Activated naive CD8-positive, alpha-beta T cell (primary cell): ENCODE measurements at regions not wholly inside any gene's neighbourhood (a gene's known extent, or its start where the extent isn't known, plus 50 kb on each side); places are given as distances from the start of the nearest gene placed in this dataset.

ENCODE experiments used
- H3K27ac Mint-ChIP-seq: one replicate; pipeline ENCODE4 v1.8.0; 2021; ENCODE audit warnings: mixed read lengths
- H3K27me3 Mint-ChIP-seq: one replicate; pipeline ENCODE4 v1.8.0; 2021; ENCODE audit warnings: mixed read lengths
- H3K36me3 Mint-ChIP-seq: one replicate; pipeline ENCODE4 v1.8.0; 2021; ENCODE audit warnings: mixed read lengths
- H3K4me1 Mint-ChIP-seq: one replicate; pipeline ENCODE4 v1.8.0; 2021; ENCODE audit warnings: low read depth, mixed read lengths
- H3K4me3 Mint-ChIP-seq: one replicate; pipeline ENCODE4 v1.8.0; 2021; ENCODE audit warnings: mild to moderate bottlenecking, mixed read lengths
- H3K9me3 Mint-ChIP-seq: one replicate; pipeline ENCODE4 v1.8.0; 2021; ENCODE audit warnings: low read depth, mixed read lengths

DNA sequence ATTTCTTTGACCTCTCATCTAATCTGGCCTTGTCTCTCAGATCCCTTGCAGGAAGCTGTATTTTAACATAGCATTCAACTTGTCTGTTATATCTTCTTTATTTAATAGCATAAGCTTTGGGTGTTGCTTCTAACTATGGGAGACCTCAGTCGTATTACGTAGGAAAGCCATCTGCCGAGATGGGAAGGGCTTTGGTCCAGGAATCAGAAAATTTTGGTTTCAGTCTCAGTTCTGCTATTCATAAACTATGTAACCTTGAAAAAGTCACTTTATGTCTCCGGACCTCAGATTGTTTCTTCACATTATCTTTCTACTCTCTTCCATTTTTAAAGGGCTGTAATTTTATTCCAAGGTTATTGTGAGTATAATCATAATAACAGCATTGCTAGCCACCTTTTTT lies 297.7 kb downstream of the SATB2 start:
- H3K36me3 Mint-ChIP-seq: no peaks in the 10 kb centered on the region
- no peak overlapping the region for H3K4me3 Mint-ChIP-seq
- peaks cover 11% of the 10 kb centered on the region for H3K9me3 Mint-ChIP-seq
- H3K27ac Mint-ChIP-seq: no peak overlapping the region
- H3K27me3 Mint-ChIP-seq: no peaks in the 10 kb centered on the region
- no peaks in the 10 kb centered on the region for H3K4me1 Mint-ChIP-seq

DNA sequence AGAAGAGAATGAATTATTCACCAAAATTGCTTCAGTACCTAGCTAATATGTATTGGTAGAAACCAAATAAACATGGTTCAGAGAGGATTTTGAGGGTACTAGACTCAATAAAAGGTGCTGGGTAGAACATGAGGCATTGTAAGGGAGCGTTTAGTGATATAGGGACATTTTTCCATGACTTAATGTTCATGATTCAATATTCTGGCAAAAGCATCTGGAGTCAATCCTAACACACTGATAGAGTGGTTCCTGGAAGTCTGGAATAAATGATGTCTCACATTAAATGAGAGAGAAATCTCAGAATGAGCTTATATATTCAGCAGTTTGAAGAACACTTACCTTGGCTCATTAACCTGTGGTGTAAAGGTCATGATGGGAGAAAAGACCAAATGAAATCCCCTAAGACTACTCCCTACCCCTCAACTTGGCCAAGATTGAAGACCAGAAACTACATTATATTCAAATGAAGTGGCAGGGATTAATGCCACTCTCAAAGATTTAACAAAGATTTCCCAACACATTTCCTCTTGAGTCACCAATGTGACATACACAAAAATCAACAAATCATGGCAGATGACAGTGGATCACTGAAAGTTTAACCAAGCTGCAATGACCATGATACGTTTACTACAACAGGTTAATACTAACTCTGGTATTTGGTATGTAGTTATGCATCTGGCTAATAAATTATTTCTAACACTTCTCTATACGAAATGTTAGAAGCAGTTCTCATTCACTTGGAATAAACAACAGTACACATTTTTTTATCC lies 309.5 kb downstream of the SATB2 start:
- Mint-ChIP-seq H3K4me1 (no peaks in the 10 kb centered on the region), H3K9me3 (no peaks in the 10 kb centered on the region), H3K27me3 (no peaks in the 10 kb centered on the region), H3K27ac (no peak overlapping the region), H3K36me3 (no peaks in the 10 kb centered on the region), H3K4me3 (no peak overlapping the region)

DNA sequence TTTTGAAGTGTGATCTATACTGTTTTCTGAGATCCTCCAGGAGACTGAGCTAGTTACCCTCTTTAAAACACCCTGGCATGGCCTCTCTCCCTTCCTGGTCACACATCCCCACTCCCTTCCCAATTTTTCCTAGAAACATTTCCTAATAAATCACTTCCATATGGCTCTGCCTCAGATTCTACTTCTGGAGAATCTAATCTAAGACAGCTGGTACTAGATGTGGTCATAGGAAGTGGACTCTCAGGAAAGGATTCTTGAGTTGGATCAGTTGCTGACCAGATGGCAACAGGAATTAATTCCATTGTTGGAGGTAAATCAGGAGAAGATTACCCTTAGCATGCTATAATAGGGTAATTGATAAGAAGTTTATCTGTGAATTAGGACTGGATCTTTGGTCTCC lies 310.5 kb downstream of the SATB2 start:
- Mint-ChIP-seq H3K27ac (no peak overlapping the region), H3K9me3 (no peaks in the 10 kb centered on the region), H3K4me3 (no peak overlapping the region), H3K27me3 (no peaks in the 10 kb centered on the region), H3K36me3 (no peaks in the 10 kb centered on the region), H3K4me1 (no peaks in the 10 kb centered on the region)

DNA sequence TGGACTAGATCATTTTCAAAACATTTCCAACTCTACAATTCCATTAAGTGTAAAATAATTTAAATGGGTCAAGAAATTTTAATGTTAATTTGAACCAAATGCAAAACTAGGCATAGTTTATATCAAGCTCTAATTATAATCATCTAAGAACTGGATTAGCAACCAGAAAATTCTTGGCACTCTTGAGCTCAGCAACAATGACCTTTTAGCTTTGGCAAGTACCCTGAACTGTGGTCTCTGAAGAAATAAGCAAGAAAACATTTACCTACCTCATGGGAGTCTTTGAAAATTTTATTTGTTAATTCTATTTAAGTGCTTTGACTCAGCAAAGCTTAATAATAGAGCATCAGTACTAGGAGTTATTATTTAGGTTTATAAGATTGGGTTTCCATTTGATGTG lies 313.2 kb downstream of the SATB2 start:
- Mint-ChIP-seq H3K36me3 (no peaks in the 10 kb centered on the region), H3K27ac (no peak overlapping the region), H3K4me3 (no peak overlapping the region), H3K27me3 (no peaks in the 10 kb centered on the region), H3K4me1 (no peaks in the 10 kb centered on the region), H3K9me3 (no peaks in the 10 kb centered on the region)

DNA sequence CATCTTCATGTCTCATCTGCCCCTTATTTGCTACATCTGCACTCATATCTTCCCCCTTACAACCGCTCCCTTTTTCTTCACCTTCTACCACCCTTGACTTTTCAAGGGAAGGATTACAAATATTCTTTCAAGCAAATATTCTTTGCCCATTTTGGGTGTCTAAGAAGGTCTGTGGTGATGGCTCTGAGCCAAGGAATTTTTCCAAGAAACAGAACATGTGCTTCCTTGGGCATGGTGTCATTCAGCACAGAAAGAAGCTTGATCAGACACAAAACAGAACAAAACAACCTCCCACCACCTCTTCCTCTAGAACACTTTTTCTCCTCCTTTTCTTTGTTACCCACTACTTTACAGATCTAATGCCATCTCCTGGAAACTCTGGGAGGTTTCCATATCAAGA lies 313.7 kb downstream of the SATB2 start:
- Mint-ChIP-seq H3K36me3 (no peaks in the 10 kb centered on the region), H3K4me1 (no peaks in the 10 kb centered on the region), H3K27me3 (no peaks in the 10 kb centered on the region), H3K27ac (no peak overlapping the region), H3K4me3 (no peak overlapping the region), H3K9me3 (no peaks in the 10 kb centered on the region)

DNA sequence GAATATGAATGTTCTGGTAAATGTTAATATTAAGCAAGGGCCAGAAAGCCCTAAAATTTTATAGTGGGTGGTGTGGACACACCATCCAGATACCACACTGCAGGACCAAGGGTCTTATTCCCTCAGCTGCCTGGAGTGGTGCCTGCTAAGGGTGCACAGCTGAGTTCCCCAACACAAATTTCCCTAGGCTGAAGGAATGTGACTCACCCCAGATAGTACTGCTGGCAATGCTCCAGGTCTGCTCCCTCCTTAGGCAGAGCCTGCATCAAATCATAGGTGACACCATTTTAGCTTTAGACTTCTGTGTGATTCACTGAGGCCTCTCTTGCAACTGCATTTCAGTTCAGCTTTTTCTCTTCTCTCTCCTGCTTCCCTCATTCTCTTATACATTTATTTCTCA lies 321.1 kb downstream of the SATB2 start:
- no peak overlapping the region for H3K4me3 Mint-ChIP-seq
- no peaks in the 10 kb centered on the region for H3K9me3 Mint-ChIP-seq

DNA sequence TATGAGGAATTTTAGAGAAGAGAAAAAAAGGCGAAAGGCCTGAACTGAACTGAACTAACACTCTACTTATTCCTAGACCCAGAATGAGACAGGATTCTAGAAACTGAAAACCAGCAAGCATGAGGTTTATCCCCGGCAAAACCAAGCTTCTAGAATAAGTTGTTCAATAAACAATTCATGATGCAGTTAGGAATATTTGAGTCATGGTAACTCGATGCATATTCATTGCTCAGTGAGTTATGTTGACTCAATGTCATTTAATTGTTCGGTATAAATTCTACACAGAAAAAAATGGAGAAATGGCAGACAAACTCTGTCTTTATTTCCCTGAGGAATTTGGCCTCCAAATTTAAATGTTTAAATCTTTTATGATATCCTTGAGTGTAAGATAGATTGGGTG lies 321.5 kb downstream of the SATB2 start:
- H3K27me3 Mint-ChIP-seq: no peaks in the 10 kb centered on the region
- no peak overlapping the region for H3K27ac Mint-ChIP-seq
- no peak overlapping the region for H3K4me3 Mint-ChIP-seq
- no peaks in the 10 kb centered on the region for H3K9me3 Mint-ChIP-seq
- H3K36me3 Mint-ChIP-seq: no peaks in the 10 kb centered on the region
- no peaks in the 10 kb centered on the region for H3K4me1 Mint-ChIP-seq

More for the DNA sequence above, 321.1 kb downstream of the SATB2 start:
- Mint-ChIP-seq H3K27ac (no peak overlapping the region), H3K4me1 (no peaks in the 10 kb centered on the region), H3K36me3 (no peaks in the 10 kb centered on the region), H3K27me3 (no peaks in the 10 kb centered on the region)

DNA sequence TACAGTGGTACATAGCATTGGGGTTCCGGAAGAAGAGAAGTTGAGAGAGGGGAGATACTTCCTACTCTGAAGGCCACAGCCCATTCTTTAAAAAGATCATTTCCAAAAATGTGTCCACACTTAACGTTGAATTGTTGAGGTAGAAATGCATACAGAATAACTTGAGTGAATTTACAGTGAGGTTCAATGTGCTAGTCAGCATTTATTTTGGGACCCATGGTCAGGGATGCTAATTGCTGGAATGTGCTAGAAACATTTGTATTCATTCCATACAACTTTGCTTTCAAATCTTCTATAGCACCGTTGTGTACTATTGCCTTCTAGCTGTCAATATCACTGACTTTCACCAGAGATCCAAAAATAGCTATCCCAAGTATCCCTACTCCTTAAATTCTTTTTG lies 325.9 kb downstream of the SATB2 start:
- Mint-ChIP-seq H3K27me3 (no peaks in the 10 kb centered on the region), H3K4me1 (no peaks in the 10 kb centered on the region), H3K36me3 (no peaks in the 10 kb centered on the region), H3K9me3 (no peaks in the 10 kb centered on the region), H3K4me3 (no peak overlapping the region), H3K27ac (no peak overlapping the region)

DNA sequence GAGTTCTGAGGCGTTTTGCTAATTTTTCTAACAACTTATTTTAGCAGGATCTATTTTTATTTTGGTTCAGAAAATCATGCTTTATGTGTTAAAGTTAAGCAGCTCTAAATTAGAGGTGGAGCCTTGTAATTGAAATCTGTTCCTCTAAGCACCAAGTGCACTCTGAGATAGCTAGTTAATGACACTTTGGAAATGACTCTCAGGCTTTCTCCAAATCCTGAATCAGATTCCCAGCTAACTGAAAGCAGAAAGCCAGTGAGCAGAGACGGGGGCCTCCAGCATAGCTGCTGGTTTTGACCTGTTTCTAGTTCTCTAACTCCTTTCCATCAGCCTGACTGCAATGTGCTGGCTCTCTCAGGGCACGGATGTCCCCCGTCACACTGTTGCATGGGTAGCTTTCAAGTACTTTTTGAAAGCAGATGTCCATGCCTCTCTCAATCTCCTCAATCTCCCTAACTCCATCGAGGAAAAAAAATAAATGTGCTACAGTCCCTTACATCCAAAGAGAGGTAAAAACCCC lies 326.5 kb downstream of the SATB2 start:
- Mint-ChIP-seq H3K4me1 (no peaks in the 10 kb centered on the region), H3K9me3 (no peaks in the 10 kb centered on the region), H3K36me3 (no peaks in the 10 kb centered on the region), H3K27ac (no peak overlapping the region), H3K4me3 (no peak overlapping the region), H3K27me3 (no peaks in the 10 kb centered on the region)

DNA sequence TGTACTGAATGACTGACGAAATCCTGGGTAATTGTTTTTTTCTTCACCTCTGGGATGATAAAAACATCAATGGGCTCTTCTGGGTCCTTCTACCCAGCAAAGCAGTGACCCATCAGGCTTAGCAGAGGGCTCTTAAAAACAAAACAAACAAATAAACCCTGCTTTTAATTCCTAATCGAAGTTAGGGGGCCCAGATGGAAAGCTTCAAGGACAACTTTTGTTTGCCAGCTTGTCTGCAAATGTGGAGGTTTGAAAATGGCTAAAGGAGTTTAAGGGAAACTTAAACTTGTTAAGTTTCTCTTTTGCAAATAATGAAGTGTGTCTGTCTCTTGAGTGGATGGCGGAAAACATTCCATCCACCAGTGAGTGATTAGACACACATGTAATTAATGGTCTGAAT lies 327.2 kb downstream of the SATB2 start:
- Mint-ChIP-seq H3K27ac (no peak overlapping the region), H3K4me1 (no peaks in the 10 kb centered on the region), H3K36me3 (no peaks in the 10 kb centered on the region), H3K4me3 (no peak overlapping the region), H3K9me3 (no peaks in the 10 kb centered on the region), H3K27me3 (no peaks in the 10 kb centered on the region)

DNA sequence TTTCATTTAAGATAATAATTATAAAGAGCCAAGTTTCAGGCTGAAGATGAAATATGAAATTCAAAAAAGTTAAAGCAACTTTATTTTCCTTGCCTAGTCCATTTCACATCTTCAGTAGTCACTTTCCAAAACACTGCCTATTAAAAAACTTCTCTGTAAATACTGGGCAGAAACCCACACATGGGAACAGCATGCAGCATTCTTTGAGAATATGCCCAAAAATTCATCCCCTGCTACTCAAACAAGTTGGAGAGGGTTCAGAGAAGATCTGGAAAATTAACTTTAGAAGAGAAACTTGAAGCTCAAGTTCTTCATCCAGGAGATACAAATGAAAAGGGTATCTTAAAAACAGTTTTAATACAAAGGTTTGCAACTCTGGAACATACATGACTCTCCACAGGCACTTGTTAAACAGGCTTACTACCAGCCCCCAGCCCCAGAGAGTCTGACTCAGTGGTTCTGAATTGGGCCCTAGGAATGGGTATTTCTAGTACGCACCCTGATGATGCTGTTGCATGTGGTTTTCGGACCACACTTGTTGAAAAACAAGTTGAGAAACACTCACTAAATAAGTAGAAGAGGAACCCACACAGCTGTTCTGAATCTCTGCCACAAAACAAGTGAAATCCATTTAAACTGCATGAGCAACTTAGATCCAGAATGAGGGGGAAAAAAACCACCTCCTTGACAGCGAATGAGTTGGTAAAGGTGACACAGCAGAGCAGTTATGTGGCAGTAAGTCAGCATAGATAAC lies 329.1 kb downstream of the SATB2 start:
- Mint-ChIP-seq H3K27me3 (no peaks in the 10 kb centered on the region), H3K36me3 (no peaks in the 10 kb centered on the region), H3K4me1 (no peaks in the 10 kb centered on the region), H3K27ac (no peak overlapping the region), H3K4me3 (no peak overlapping the region), H3K9me3 (no peaks in the 10 kb centered on the region)

DNA sequence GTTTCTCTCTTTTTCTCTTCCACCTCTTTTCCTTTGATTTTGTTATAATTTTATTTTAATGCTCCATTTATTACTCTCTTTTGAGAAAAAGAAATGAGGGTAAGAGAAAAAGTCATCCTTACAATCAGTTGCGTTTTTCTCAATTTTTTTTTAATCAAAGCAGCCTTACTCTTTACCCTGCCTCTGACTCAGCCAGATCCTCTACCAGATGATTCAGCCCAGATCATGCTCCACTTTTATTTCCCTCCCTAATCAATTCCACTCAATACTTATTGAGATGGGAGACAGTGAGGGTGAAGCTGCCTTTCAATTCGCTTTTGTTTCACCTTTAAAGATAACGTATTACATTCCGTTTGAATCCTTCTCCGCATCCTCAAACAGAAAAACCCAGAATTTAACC lies 337.9 kb downstream of the SATB2 start:
- Mint-ChIP-seq H3K27ac (no peak overlapping the region), H3K9me3 (peaks cover 3% of the 10 kb centered on the region), H3K36me3 (no peaks in the 10 kb centered on the region), H3K27me3 (peaks cover 2% of the 10 kb centered on the region), H3K4me3 (no peak overlapping the region), H3K4me1 (no peaks in the 10 kb centered on the region)

DNA sequence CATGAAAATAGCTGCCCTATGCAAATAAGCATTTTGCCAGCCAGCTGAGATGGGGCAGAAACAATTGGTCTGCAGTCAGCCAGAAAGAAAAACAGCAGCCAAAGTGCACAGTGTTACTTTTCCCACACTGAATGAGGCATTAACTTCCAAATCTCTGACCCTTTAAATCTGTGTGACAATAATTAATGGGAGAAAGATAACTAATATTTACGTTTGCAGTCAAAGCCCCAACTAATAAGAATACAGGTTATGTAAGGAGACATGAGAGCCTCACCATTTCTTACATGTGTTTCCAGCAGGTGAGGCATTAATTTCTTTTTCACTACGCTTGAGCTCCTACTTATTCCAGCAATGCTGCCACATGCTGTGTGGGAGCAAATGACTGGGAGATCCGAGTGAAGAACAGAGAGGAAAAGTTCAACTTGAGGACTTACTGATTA lies 339.0 kb downstream of the SATB2 start:
- Mint-ChIP-seq H3K4me1 (no peaks in the 10 kb centered on the region), H3K9me3 (peaks cover 3% of the 10 kb centered on the region), H3K27ac (no peak overlapping the region), H3K4me3 (no peak overlapping the region), H3K36me3 (no peaks in the 10 kb centered on the region), H3K27me3 (peaks cover 2% of the 10 kb centered on the region)

DNA sequence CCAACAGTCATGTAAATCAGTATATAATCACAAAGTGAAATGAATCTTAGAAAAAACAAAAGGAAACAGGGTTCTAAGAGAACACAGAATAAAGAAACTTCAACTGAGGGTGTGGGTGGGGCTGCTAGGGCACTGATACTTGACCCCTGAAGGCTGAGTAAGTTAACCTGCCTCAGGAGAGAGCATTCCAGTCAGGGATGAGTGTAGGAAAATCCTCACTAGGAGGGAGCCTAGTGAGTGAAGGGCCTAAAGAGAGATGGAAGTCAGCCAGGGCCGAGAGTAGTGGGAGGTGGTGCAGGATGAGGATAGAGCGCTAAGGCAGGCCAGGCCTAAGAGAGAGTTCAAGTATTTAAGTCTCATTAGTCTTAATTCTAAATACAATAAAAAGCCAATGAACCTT lies 342.6 kb downstream of the SATB2 start:
- Mint-ChIP-seq H3K9me3 (no peaks in the 10 kb centered on the region), H3K4me1 (no peaks in the 10 kb centered on the region), H3K4me3 (no peak overlapping the region), H3K36me3 (no peaks in the 10 kb centered on the region), H3K27me3 (no peaks in the 10 kb centered on the region), H3K27ac (no peak overlapping the region)

DNA sequence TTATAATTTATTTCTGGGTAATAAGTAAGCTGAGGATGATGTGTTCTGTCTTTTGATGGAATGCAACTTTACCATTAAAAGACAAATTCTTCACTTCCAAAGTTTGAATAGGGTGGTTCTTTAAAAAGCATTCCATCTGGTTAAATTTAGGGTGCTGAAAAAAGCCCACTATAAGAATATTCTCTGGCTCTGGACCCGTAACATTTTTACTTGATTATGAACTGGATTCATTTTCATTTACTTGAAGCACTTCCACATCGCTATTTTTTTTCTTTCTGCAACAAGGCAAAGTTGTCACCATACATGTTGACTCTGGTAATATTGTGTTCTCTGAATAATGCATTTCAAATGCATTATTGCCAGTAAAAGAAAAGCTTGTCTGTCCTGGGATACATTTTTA lies 344.6 kb downstream of the SATB2 start:
- no peaks in the 10 kb centered on the region for H3K9me3 Mint-ChIP-seq
- H3K27ac Mint-ChIP-seq: no peak overlapping the region
- no peaks in the 10 kb centered on the region for H3K36me3 Mint-ChIP-seq
- no peaks in the 10 kb centered on the region for H3K4me1 Mint-ChIP-seq
- no peak overlapping the region for H3K4me3 Mint-ChIP-seq
- no peaks in the 10 kb centered on the region for H3K27me3 Mint-ChIP-seq
